Esophagus muscularis mucosa (tissue), 3 donors: ENCODE measurements at regions not wholly inside any gene's neighbourhood (a gene's known extent, or its start where the extent isn't known, plus 50 kb on each side); places are given as distances from the start of the nearest gene placed in this dataset.

Experiments used
- POLR2AphosphoS5 ChIP-seq, 2 donors: sonication (generic); formaldehyde crosslinking; IDR thresholded peaks; one replicate each; pipeline ENCODE4 v1.6.1; 2017; ENCODE audit warnings: antibody characterized with exemption in 2 of 2
- TF ChIP-seq, protein P1 (sequence below), 3 experiments: fragments of 200-600 bp in 2 of 3; fragments of 450-650 bp in 1 of 3; sonication (generic) in 2 of 3; IDR thresholded peaks; one replicate each; pipeline ENCODE4 v1.5.1; 2017 to 2019; ENCODE audit warnings: antibody characterized with exemption in 3 of 3, mild to moderate bottlenecking in 2 of 3, moderate library complexity in 1 of 3

DNA sequence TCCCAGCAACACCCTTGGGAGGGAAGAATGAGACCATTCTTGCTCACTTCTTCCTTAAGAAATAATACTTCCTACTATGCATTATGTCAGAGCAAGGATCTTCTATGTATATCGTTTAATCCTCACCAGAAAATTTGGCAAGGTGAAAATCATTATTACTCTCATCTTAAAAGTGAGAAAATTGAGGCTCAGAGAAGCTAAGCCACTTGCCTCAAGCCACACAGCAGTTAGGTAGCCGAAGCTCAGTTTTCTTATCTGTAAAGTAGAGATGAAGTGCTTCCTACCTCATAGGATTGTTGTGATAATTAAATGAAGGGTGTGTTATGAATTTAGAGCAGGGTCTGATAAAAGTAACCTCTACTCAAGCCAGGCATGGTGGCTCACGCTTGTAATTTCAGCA is 368.9 kb upstream of the ASIC2 start:
- TF ChIP-seq, protein P1, sequence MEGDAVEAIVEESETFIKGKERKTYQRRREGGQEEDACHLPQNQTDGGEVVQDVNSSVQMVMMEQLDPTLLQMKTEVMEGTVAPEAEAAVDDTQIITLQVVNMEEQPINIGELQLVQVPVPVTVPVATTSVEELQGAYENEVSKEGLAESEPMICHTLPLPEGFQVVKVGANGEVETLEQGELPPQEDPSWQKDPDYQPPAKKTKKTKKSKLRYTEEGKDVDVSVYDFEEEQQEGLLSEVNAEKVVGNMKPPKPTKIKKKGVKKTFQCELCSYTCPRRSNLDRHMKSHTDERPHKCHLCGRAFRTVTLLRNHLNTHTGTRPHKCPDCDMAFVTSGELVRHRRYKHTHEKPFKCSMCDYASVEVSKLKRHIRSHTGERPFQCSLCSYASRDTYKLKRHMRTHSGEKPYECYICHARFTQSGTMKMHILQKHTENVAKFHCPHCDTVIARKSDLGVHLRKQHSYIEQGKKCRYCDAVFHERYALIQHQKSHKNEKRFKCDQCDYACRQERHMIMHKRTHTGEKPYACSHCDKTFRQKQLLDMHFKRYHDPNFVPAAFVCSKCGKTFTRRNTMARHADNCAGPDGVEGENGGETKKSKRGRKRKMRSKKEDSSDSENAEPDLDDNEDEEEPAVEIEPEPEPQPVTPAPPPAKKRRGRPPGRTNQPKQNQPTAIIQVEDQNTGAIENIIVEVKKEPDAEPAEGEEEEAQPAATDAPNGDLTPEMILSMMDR (IDR thresholded peaks at IDR 0.05), result no peak
- no peak for TF ChIP-seq POLR2AphosphoS5 (IDR thresholded peaks at IDR 0.05)
